Gastroesophageal sphincter (tissue), 3 donors: ENCODE measurements at regions not wholly inside any gene's neighbourhood (a gene's known extent, or its start where the extent isn't known, plus 50 kb on each side); places are given as distances from the start of the nearest gene placed in this dataset.

ENCODE experiments used
- CTCF ChIP-seq, 4 experiments: fragments of 200-600 bp in 2 of 4; fragments of 450-650 bp in 2 of 4; sonication (generic) in 1 of 4; IDR thresholded peaks; one replicate each; pipeline ENCODE4 v1.5.1; 2017 to 2019; ENCODE audit warnings: antibody characterized with exemption in 4 of 4, mild to moderate bottlenecking in 2 of 4, moderate library complexity in 2 of 4
- EP300 ChIP-seq: sonication (generic); formaldehyde crosslinking; IDR thresholded peaks from one replicate; pipeline ENCODE4 v1.6.1; 2017; ENCODE audit warnings: antibody characterized with exemption, mild to moderate bottlenecking
- POLR2A ChIP-seq, 2 donors: fragments of 450-650 bp; IDR thresholded peaks; one replicate each; pipeline ENCODE4 v1.6.1; 2017; ENCODE audit warnings: antibody characterized with exemption in 2 of 2, mild to moderate bottlenecking in 2 of 2, moderate library complexity in 1 of 2
- POLR2AphosphoS5 ChIP-seq: sonication (generic); formaldehyde crosslinking; IDR thresholded peaks from one replicate; pipeline ENCODE4 v1.6.1; 2017; ENCODE audit warnings: antibody characterized with exemption

- no peak for TF ChIP-seq POLR2A (IDR thresholded peaks at IDR 0.05)
- no peak for TF ChIP-seq CTCF (IDR thresholded peaks at IDR 0.05)
- no peak for TF ChIP-seq POLR2AphosphoS5
- TF ChIP-seq EP300 = no peak
These were observed 341.7 kb upstream of the KCNH8 start for GRCh38 chr3:18806633-18807032.
